HepG2 (cell line): ENCODE measurements at regions not wholly inside any gene's neighbourhood (a gene's known extent, or its start where the extent isn't known, plus 50 kb on each side); places are given as distances from the start of the nearest gene placed in this dataset.

ENCODE experiments used
- ATAC-seq: fragments of 200-7000 bp; cut with Tn5 transposase; 3 replicates; pipeline ENCODE4 v1.9.1; 2020; ENCODE audit warnings: mild to moderate bottlenecking, moderate library complexity
- BruUV-seq: library from RNA; stranded (reverse); fragments of 400-500 nt; replicated peaks from 2 replicates; lab custom pipeline; 2021; lab: Mats Ljungman, UMichigan
- CTCF ChIA-PET: fragments of 300-600 bp; formaldehyde crosslinking; extraction: SDS; loops from one replicate; lab custom pipeline; 2021; ENCODE audit warnings: low total read pairs, inconsistent platforms, low intra/inter-chr PET ratio; lab: Yijun Ruan, JAX
- POLR2A ChIA-PET: fragments of 350-600 bp; sonication (Branson Sonifier 250); formaldehyde crosslinking; loops from one replicate; lab custom pipeline; 2020; ENCODE audit warnings: antibody characterized with exemption, inconsistent platforms; lab: Yijun Ruan, JAX
- DNase-seq: peaks from one replicate; pipeline ENCODE4 v3.0.0-alpha.2; 2015; ENCODE audit warnings: low spot score
- FAIRE-seq: peaks from 3 replicates; lab custom pipeline; 2011; peaks lifted over from hg19 to GRCh38; lab: Jason Lieb, UNC
- H2AFZ ChIP-seq: one replicate; pipeline ENCODE4 v1.6.1; 2011; ENCODE audit warnings: low read length, inconsistent platforms
- H3K27ac ChIP-seq: fragments of 300-600 bp; 3 replicates; pipeline ENCODE4 v1.8.0; 2011; ENCODE audit warnings: mixed run types, mild to moderate bottlenecking, mixed read lengths, low read length, inconsistent platforms; ENCODE audit not compliant: insufficient read depth; ENCODE audit errors: extremely low read length
- H3K27me3 ChIP-seq, 2 experiments: fragments of 200-600 bp in 1 of 2; 2 replicates in 1 of 2; 3 replicates in 1 of 2; pipeline versions ENCODE4 v1.6.0 to v1.8.0; 2011; ENCODE audit warnings: low read length in 2 of 2, mild to moderate bottlenecking in 2 of 2, moderate library complexity in 2 of 2, inconsistent platforms in 1 of 2; ENCODE audit not compliant: insufficient read depth in 2 of 2, control insufficient read depth in 1 of 2
- H3K36me3 ChIP-seq, 2 experiments: fragments of 200-600 bp in 1 of 2; replicated peaks in 1 of 2; 2 replicates in 1 of 2; 3 replicates in 1 of 2; pipeline versions ENCODE4 v1.5.1 to v1.8.0; 2011; ENCODE audit warnings: low read length in 2 of 2, inconsistent platforms in 1 of 2; ENCODE audit not compliant: insufficient read depth in 2 of 2, control insufficient read depth in 1 of 2
- H3K4me1 ChIP-seq: 2 replicates; pipeline ENCODE4 v1.5.1; 2012; ENCODE audit warnings: low read length, inconsistent platforms; ENCODE audit not compliant: insufficient read depth
- H3K4me2 ChIP-seq: 2 replicates; pipeline ENCODE4 v1.6.0; 2011; ENCODE audit warnings: low read depth, low read length, inconsistent platforms
- H3K4me3 ChIP-seq, 3 experiments: fragments of 200-600 bp in 1 of 3; sonication (generic), shearing (Covaris generic) in 1 of 3; replicated peaks in 1 of 3; 2 replicates each; pipeline ENCODE4 v1.5.1; 2011 to 2016; ENCODE audit warnings: low read length in 3 of 3, inconsistent platforms in 2 of 3, low read depth in 2 of 3, mild to moderate bottlenecking in 2 of 3, control low read depth in 1 of 3, mixed read lengths in 1 of 3; ENCODE audit not compliant: insufficient read depth in 1 of 3
- H3K79me2 ChIP-seq: one replicate; pipeline ENCODE4 v1.6.1; 2011; ENCODE audit warnings: low read length, inconsistent platforms; ENCODE audit not compliant: insufficient read depth
- H3K9ac ChIP-seq: 2 replicates; pipeline ENCODE4 v1.6.0; 2011; ENCODE audit warnings: mild to moderate bottlenecking, low read depth, low read length, inconsistent platforms; ENCODE audit not compliant: insufficient read depth
- H3K9me3 ChIP-seq: 2 replicates; pipeline ENCODE4 v1.5.1; 2012; ENCODE audit warnings: mild to moderate bottlenecking, low read length
- H4K20me1 ChIP-seq: 2 replicates; pipeline ENCODE4 v1.6.0; 2011; ENCODE audit warnings: inconsistent platforms, mild to moderate bottlenecking, low read length, moderate library complexity; ENCODE audit not compliant: insufficient read depth
- ARNTL ChIP-seq: sonication (generic); formaldehyde crosslinking; IDR thresholded peaks from 2 replicates; pipeline ENCODE4 v1.4.0; 2020; ENCODE audit warnings: mild to moderate bottlenecking, missing genetic modification reagents
- KLF12 ChIP-seq: sonication (generic); formaldehyde crosslinking; IDR thresholded peaks from 2 replicates; pipeline ENCODE4 v1.4.0; 2020; ENCODE audit warnings: missing genetic modification reagents, borderline replicate concordance
- MIXL1 ChIP-seq: IDR thresholded peaks from 2 replicates; pipeline ENCODE4 v1.6.1; 2016
- NFE2L1 ChIP-seq: sonication (generic); formaldehyde crosslinking; IDR thresholded peaks from 2 replicates; pipeline ENCODE4 v1.4.0; 2020; ENCODE audit warnings: missing genetic modification reagents, mild to moderate bottlenecking, borderline replicate concordance
- NKX3-1 ChIP-seq: sonication (generic); formaldehyde crosslinking; IDR thresholded peaks from 2 replicates; pipeline ENCODE4 v1.5.0; 2020; ENCODE audit warnings: missing genetic modification reagents
- PLRG1 ChIP-seq: fragments of 450-650 bp; conservative IDR thresholded peaks from 2 replicates; pipeline ENCODE4 v1.6.1; 2016
- ZNF207 ChIP-seq: fragments of 450-650 bp; IDR thresholded peaks from 2 replicates; pipeline ENCODE4 v1.6.1; 2016; ENCODE audit warnings: antibody characterized with exemption, borderline replicate concordance
- ZNF335 ChIP-seq: sonication (generic); formaldehyde crosslinking; IDR thresholded peaks from 2 replicates; pipeline ENCODE4 v1.4.0; 2020; ENCODE audit warnings: missing genetic modification reagents
- WGBS: methylation state at CpG from one replicate; pipeline ENCODE4 v1.1.6; 2017; ENCODE audit warnings: low lambda C conversion rate; 5-methylcytosine and 5-hydroxymethylcytosine counted together
- in situ Hi-C: cut with HindIII; loops from 2 replicates; pipeline ENCODE4 v1.10.0; 2017; ENCODE audit warnings: low pct_unique_long_range_greater_than_20kb; ENCODE audit not compliant: extremely low pct_ligation_motif_present
- intact Hi-C: fragments of 100-400 bp; cut with micrococcal nuclease; formaldehyde crosslinking; loops from one replicate; pipeline ENCODE4 v1.10.0; 2022; ENCODE audit not compliant: unreplicated experiment
- TF ChIP-seq, protein P1 (sequence below): sonication (generic); formaldehyde crosslinking; IDR thresholded peaks from 2 replicates; pipeline ENCODE4 v1.5.0; 2020; ENCODE audit warnings: mild to moderate bottlenecking, missing genetic modification reagents

DNA sequence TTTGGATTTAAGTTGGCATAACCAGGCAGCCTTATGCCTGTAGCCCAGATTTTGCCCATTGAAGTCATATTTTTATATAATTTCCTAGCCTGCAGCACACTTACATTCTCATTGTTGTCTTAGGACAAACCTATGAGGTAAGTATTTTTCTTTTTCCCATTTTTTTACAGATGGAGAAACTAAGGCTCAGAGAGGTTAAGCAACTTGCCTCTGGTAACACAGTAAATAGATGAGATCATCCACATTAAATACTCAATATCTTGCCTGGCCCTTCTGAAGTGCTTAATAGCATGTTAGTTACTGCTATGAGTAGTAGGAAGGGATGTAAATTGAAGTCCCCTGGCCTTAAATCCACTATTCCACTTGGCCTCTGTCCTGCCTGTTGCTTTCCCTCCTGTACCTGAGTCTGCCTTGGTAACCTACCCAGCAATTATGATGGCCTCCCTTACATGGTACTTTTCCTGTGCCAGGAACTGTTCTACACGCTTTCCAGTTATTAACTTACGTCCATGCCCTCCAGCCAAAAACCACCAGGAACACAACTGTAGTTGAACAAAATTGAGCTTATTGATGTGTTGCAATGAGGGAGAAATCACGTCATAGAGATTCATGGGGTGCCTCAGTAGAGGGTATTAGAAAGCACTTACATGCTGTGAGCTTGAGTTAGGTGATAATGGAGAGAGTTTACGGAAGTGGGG is 111.6 kb upstream of the FGGY start:
- no peak for ATAC-seq
- no peak for DNase-seq
- Histone ChIP-seq H3K4me2 (no peak overlapping the region), H4K20me1 (no peaks in the 10 kb centered on the region), H3K4me1 (peaks cover 33% of the 10 kb centered on the region), H3K27ac (no peak overlapping the region), H3K9me3 (peaks cover 5% of the 10 kb centered on the region; the same call in 1 of the 2 replicates), H3K4me3 (no peak overlapping the region), H2AFZ (no peak overlapping the region), H3K79me2 (no peaks in the 10 kb centered on the region), H3K36me3 (no peaks in the 10 kb centered on the region), H3K27me3 (no peaks in the 10 kb centered on the region; a peak in 1 of 5 replicates), H3K9ac (no peak overlapping the region)
- FAIRE-seq: no peak
- CTCF ChIA-PET: no interaction called here
- WGBS: 79% methylated on average over 4 of the region's 4 CpGs
- TF ChIP-seq KLF12 (CRISPR knock-in tag): no peak
- no peak for TF ChIP-seq PLRG1
- no peak for TF ChIP-seq ARNTL
- TF ChIP-seq NKX3-1 (CRISPR knock-in tag): no peak
- no peak for TF ChIP-seq ZNF335 (CRISPR knock-in tag)
- TF ChIP-seq, protein P1, sequence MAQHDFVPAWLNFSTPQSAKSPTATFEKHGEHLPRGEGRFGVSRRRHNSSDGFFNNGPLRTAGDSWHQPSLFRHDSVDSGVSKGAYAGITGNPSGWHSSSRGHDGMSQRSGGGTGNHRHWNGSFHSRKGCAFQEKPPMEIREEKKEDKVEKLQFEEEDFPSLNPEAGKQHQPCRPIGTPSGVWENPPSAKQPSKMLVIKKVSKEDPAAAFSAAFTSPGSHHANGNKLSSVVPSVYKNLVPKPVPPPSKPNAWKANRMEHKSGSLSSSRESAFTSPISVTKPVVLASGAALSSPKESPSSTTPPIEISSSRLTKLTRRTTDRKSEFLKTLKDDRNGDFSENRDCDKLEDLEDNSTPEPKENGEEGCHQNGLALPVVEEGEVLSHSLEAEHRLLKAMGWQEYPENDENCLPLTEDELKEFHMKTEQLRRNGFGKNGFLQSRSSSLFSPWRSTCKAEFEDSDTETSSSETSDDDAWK: no peak
- TF ChIP-seq MIXL1 (CRISPR knock-in tag): no peak
- no peak for TF ChIP-seq ZNF207
- TF ChIP-seq NFE2L1 (CRISPR knock-in tag): no peak
- in situ Hi-C loops: no loop called here
- no TSS peak for BruUV-seq
- intact Hi-C loops: no loop called here
- POLR2A ChIA-PET: no interaction called here
